ENCODE measurements at regions not wholly inside any gene's neighbourhood (a gene's known extent, or its start where the extent isn't known, plus 50 kb on each side); places are given as distances from the start of the nearest gene placed in this dataset.
A peak's percentile ranks its signal among the peaks of the same experiment; 100 is the strongest.

DNA sequence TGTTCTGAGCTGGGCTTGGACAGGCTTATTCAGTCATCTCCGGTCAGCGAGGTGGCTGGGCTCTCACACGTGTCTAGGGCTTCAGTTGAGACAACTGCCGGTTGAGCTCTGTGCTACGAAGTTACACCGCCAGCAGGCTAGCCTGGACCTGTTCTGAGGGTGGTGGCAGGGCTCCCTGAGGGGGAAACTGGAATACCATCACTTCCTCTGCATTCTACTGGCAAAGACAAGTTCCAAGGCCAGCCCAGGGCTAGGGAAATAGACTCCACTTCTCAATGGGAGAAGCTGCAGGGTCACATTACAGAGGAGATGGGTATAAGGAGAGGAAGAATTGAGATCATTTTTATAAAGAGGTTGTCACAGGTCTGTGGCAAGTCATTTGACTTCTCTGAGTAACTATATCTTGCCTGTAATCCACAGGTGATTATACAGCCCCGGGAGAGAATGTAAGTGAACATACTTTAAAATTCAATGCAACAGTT, 106.8 kb upstream of the IL12A start:
- peak; percentile 29 for ATAC-seq
- TF ChIP-seq PPARA (CRISPR knock-in tag; IDR thresholded peaks at IDR 0.05; ENCODE audit: borderline replicate concordance) (no peak), CSDC2 (CRISPR knock-in tag; IDR thresholded peaks at IDR 0.05) (no peak), ZFP30 (CRISPR knock-in tag; IDR thresholded peaks at IDR 0.05) (no peak), BACH2 (CRISPR knock-in tag; IDR thresholded peaks at IDR 0.05; ENCODE audit: borderline replicate concordance) (no peak), ESRRG (CRISPR knock-in tag; IDR thresholded peaks at IDR 0.05) (no peak), ARNTL (CRISPR knock-in tag; IDR thresholded peaks at IDR 0.05; ENCODE audit: borderline replicate concordance, low read depth) (no peak), ZNF8 (CRISPR knock-in tag; IDR thresholded peaks at IDR 0.05) (no peak), SNAI2 (CRISPR knock-in tag; IDR thresholded peaks at IDR 0.05) (no peak), TOX (CRISPR knock-in tag; IDR thresholded peaks at IDR 0.05; ENCODE audit: borderline replicate concordance) (no peak), ZFP3 (CRISPR knock-in tag; IDR thresholded peaks at IDR 0.05) (no peak), ZC3H10 (CRISPR knock-in tag; IDR thresholded peaks at IDR 0.05) (no peak), OSR1 (CRISPR knock-in tag; IDR thresholded peaks at IDR 0.05) (no peak)
- TF ChIP-seq, protein P1, sequence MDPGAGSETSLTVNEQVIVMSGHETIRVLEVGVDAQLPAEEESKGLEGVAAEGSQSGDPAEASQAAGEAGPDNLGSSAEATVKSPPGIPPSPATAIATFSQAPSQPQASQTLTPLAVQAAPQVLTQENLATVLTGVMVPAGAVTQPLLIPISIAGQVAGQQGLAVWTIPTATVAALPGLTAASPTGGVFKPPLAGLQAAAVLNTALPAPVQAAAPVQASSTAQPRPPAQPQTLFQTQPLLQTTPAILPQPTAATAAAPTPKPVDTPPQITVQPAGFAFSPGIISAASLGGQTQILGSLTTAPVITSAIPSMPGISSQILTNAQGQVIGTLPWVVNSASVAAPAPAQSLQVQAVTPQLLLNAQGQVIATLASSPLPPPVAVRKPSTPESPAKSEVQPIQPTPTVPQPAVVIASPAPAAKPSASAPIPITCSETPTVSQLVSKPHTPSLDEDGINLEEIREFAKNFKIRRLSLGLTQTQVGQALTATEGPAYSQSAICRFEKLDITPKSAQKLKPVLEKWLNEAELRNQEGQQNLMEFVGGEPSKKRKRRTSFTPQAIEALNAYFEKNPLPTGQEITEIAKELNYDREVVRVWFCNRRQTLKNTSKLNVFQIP (CRISPR knock-in tag; IDR thresholded peaks at IDR 0.05; ENCODE audit: borderline replicate concordance, low read depth), result no peak
- TF ChIP-seq, protein P2, sequence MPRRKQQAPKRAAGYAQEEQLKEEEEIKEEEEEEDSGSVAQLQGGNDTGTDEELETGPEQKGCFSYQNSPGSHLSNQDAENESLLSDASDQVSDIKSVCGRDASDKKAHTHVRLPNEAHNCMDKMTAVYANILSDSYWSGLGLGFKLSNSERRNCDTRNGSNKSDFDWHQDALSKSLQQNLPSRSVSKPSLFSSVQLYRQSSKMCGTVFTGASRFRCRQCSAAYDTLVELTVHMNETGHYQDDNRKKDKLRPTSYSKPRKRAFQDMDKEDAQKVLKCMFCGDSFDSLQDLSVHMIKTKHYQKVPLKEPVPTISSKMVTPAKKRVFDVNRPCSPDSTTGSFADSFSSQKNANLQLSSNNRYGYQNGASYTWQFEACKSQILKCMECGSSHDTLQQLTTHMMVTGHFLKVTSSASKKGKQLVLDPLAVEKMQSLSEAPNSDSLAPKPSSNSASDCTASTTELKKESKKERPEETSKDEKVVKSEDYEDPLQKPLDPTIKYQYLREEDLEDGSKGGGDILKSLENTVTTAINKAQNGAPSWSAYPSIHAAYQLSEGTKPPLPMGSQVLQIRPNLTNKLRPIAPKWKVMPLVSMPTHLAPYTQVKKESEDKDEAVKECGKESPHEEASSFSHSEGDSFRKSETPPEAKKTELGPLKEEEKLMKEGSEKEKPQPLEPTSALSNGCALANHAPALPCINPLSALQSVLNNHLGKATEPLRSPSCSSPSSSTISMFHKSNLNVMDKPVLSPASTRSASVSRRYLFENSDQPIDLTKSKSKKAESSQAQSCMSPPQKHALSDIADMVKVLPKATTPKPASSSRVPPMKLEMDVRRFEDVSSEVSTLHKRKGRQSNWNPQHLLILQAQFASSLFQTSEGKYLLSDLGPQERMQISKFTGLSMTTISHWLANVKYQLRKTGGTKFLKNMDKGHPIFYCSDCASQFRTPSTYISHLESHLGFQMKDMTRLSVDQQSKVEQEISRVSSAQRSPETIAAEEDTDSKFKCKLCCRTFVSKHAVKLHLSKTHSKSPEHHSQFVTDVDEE (CRISPR knock-in tag; IDR thresholded peaks at IDR 0.05), result no peak
- TF ChIP-seq, protein P3, sequence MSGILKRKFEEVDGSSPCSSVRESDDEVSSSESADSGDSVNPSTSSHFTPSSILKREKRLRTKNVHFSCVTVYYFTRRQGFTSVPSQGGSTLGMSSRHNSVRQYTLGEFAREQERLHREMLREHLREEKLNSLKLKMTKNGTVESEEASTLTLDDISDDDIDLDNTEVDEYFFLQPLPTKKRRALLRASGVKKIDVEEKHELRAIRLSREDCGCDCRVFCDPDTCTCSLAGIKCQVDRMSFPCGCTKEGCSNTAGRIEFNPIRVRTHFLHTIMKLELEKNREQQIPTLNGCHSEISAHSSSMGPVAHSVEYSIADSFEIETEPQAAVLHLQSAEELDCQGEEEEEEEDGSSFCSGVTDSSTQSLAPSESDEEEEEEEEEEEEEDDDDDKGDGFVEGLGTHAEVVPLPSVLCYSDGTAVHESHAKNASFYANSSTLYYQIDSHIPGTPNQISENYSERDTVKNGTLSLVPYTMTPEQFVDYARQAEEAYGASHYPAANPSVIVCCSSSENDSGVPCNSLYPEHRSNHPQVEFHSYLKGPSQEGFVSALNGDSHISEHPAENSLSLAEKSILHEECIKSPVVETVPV (CRISPR knock-in tag; IDR thresholded peaks at IDR 0.05), result no peak
- TF ChIP-seq, protein P4, sequence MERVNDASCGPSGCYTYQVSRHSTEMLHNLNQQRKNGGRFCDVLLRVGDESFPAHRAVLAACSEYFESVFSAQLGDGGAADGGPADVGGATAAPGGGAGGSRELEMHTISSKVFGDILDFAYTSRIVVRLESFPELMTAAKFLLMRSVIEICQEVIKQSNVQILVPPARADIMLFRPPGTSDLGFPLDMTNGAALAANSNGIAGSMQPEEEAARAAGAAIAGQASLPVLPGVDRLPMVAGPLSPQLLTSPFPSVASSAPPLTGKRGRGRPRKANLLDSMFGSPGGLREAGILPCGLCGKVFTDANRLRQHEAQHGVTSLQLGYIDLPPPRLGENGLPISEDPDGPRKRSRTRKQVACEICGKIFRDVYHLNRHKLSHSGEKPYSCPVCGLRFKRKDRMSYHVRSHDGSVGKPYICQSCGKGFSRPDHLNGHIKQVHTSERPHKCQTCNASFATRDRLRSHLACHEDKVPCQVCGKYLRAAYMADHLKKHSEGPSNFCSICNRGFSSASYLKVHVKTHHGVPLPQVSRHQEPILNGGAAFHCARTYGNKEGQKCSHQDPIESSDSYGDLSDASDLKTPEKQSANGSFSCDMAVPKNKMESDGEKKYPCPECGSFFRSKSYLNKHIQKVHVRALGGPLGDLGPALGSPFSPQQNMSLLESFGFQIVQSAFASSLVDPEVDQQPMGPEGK (CRISPR knock-in tag; IDR thresholded peaks at IDR 0.05; ENCODE audit: borderline replicate concordance), result no peak

DNA sequence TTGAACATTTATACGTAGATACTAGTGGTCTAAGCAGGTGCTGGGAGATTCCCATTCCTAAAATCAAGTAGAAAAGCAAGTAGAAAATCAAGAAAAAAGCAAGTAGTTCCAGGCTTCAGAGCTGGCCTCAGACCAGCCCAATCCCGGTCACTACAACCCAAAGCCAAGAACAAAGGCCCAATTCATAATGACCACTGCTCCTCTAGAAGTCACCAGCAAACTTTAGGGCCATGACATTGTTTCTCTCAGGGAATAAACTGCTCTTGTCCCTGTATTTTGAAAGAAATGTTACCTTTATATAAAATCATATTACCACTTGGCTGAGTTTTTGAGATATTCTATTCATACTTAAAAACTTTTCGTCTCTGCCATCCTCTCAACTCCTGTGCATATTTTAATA, 106.3 kb upstream of the IL12A start:
- no peak for ATAC-seq
- TF ChIP-seq ESRRG (CRISPR knock-in tag; IDR thresholded peaks at IDR 0.05) (no peak), ZFP3 (CRISPR knock-in tag; IDR thresholded peaks at IDR 0.05) (no peak), TOX (CRISPR knock-in tag; IDR thresholded peaks at IDR 0.05; ENCODE audit: borderline replicate concordance) (no peak), RARB (CRISPR knock-in tag; IDR thresholded peaks at IDR 0.05) (no peak), TCF4 (CRISPR knock-in tag; IDR thresholded peaks at IDR 0.05; ENCODE audit: borderline replicate concordance) (no peak), ZFP30 (CRISPR knock-in tag; IDR thresholded peaks at IDR 0.05) (no peak), BACH2 (CRISPR knock-in tag; IDR thresholded peaks at IDR 0.05; ENCODE audit: borderline replicate concordance) (no peak), GLIS3 (CRISPR knock-in tag; IDR thresholded peaks at IDR 0.05) (no peak), SNAI2 (CRISPR knock-in tag; IDR thresholded peaks at IDR 0.05) (no peak), ZC3H10 (CRISPR knock-in tag; IDR thresholded peaks at IDR 0.05) (no peak), CSDC2 (CRISPR knock-in tag; IDR thresholded peaks at IDR 0.05) (no peak), OSR1 (CRISPR knock-in tag; IDR thresholded peaks at IDR 0.05) (no peak), PPARA (CRISPR knock-in tag; IDR thresholded peaks at IDR 0.05; ENCODE audit: borderline replicate concordance) (no peak), ZNF565 (CRISPR knock-in tag; conservative IDR thresholded peaks at IDR 0.05; ENCODE audit: low read depth) (no peak)
- TF ChIP-seq, protein P2 (CRISPR knock-in tag; IDR thresholded peaks at IDR 0.05), result no peak
- TF ChIP-seq, protein P5, sequence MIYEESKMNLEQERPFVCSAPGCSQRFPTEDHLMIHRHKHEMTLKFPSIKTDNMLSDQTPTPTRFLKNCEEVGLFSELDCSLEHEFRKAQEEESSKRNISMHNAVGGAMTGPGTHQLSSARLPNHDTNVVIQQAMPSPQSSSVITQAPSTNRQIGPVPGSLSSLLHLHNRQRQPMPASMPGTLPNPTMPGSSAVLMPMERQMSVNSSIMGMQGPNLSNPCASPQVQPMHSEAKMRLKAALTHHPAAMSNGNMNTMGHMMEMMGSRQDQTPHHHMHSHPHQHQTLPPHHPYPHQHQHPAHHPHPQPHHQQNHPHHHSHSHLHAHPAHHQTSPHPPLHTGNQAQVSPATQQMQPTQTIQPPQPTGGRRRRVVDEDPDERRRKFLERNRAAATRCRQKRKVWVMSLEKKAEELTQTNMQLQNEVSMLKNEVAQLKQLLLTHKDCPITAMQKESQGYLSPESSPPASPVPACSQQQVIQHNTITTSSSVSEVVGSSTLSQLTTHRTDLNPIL (CRISPR knock-in tag; IDR thresholded peaks at IDR 0.05; ENCODE audit: low read depth), result no peak
- TF ChIP-seq, protein P3 (CRISPR knock-in tag; IDR thresholded peaks at IDR 0.05), result no peak
- TF ChIP-seq, protein P1 (CRISPR knock-in tag; IDR thresholded peaks at IDR 0.05; ENCODE audit: borderline replicate concordance, low read depth), result no peak

Data from SK-N-SH treated with all-trans-retinoic acid at 6 μM for 48 hours (cell line).